ENCODE measurements at regions not wholly inside any gene's neighbourhood (a gene's known extent, or its start where the extent isn't known, plus 50 kb on each side); places are given as distances from the start of the nearest gene placed in this dataset.

GRCh38 chr10:61063901-61064300, 119.9 kb upstream of the RHOBTB1 start:
- no peaks in the 10 kb centered on the region for H3K79me2 ChIP-seq (ENCODE audit: insufficient read depth, low read length)
- no peak overlapping the region for H2AFZ ChIP-seq (ENCODE audit: low read length)
- no peaks in the 10 kb centered on the region for H4K20me1 ChIP-seq (ENCODE audit: insufficient read depth, low read length)
- DNase-seq (ENCODE audit: insufficient read length, low spot score, missing footprints), result no peak
- no peaks in the 10 kb centered on the region for H3K9me3 ChIP-seq (ENCODE audit: low read depth, low read length)
- no peaks in the 10 kb centered on the region for H3K4me1 ChIP-seq (ENCODE audit: insufficient read depth, low read length)
- H3K27me3 ChIP-seq (ENCODE audit: insufficient read depth, low read length), result peaks cover 6% of the 10 kb centered on the region
- no peak for TF ChIP-seq CTCF (IDR thresholded peaks at IDR 0.05; ENCODE audit: extremely low read depth, low read depth, low read length)
- no peak overlapping the region for H3K4me2 ChIP-seq (ENCODE audit: insufficient read depth, low read length)
- H3K4me3 ChIP-seq (ENCODE audit: insufficient read depth, low read length), result no peak overlapping the region
- H3K27ac ChIP-seq (ENCODE audit: low read depth, low read length), result no peak overlapping the region
- H3K36me3 ChIP-seq (ENCODE audit: insufficient read depth, low read length), result no peaks in the 10 kb centered on the region

GRCh38 chr10:61063034-61063433, 119.0 kb upstream of the RHOBTB1 start:
- Histone ChIP-seq H4K20me1 (ENCODE audit: insufficient read depth, low read length) (no peaks in the 10 kb centered on the region), H3K36me3 (ENCODE audit: insufficient read depth, low read length) (no peaks in the 10 kb centered on the region), H2AFZ (ENCODE audit: low read length) (no peak overlapping the region), H3K9me3 (ENCODE audit: low read depth, low read length) (no peaks in the 10 kb centered on the region), H3K4me3 (ENCODE audit: insufficient read depth, low read length) (no peak overlapping the region), H3K4me2 (ENCODE audit: insufficient read depth, low read length) (no peak overlapping the region), H3K4me1 (ENCODE audit: insufficient read depth, low read length) (no peaks in the 10 kb centered on the region), H3K27ac (ENCODE audit: low read depth, low read length) (no peak overlapping the region), H3K27me3 (ENCODE audit: insufficient read depth, low read length) (peaks cover 6% of the 10 kb centered on the region), H3K79me2 (ENCODE audit: insufficient read depth, low read length) (no peaks in the 10 kb centered on the region)
- no peak for DNase-seq (ENCODE audit: insufficient read length, low spot score, missing footprints)
- TF ChIP-seq CTCF (IDR thresholded peaks at IDR 0.05; ENCODE audit: extremely low read depth, low read depth, low read length), result no peak

- DNase-seq (ENCODE audit: insufficient read length, low spot score, missing footprints), result no peak
- Histone ChIP-seq H3K9me3 (ENCODE audit: low read depth, low read length) (no peaks in the 10 kb centered on the region), H2AFZ (ENCODE audit: low read length) (no peak overlapping the region), H3K4me3 (ENCODE audit: insufficient read depth, low read length) (no peak overlapping the region), H3K4me1 (ENCODE audit: insufficient read depth, low read length) (no peaks in the 10 kb centered on the region), H3K79me2 (ENCODE audit: insufficient read depth, low read length) (no peaks in the 10 kb centered on the region), H3K36me3 (ENCODE audit: insufficient read depth, low read length) (no peaks in the 10 kb centered on the region), H3K27me3 (ENCODE audit: insufficient read depth, low read length) (peaks cover 6% of the 10 kb centered on the region), H3K4me2 (ENCODE audit: insufficient read depth, low read length) (no peak overlapping the region), H3K27ac (ENCODE audit: low read depth, low read length) (no peak overlapping the region), H4K20me1 (ENCODE audit: insufficient read depth, low read length) (no peaks in the 10 kb centered on the region)
- TF ChIP-seq CTCF (IDR thresholded peaks at IDR 0.05; ENCODE audit: extremely low read depth, low read depth, low read length), result no peak
Measured at GRCh38 chr10:61061923-61062504, 118.0 kb upstream of the RHOBTB1 start.

GRCh38 chr10:61059636-61060035, 115.7 kb upstream of the RHOBTB1 start:
- H3K79me2 ChIP-seq (ENCODE audit: insufficient read depth, low read length), result no peaks in the 10 kb centered on the region
- H3K4me3 ChIP-seq (ENCODE audit: insufficient read depth, low read length), result no peak overlapping the region
- H3K9me3 ChIP-seq (ENCODE audit: low read depth, low read length), result no peaks in the 10 kb centered on the region
- H3K27me3 ChIP-seq (ENCODE audit: insufficient read depth, low read length), result no peaks in the 10 kb centered on the region
- no peaks in the 10 kb centered on the region for H4K20me1 ChIP-seq (ENCODE audit: insufficient read depth, low read length)
- H3K36me3 ChIP-seq (ENCODE audit: insufficient read depth, low read length), result no peaks in the 10 kb centered on the region
- no peak overlapping the region for H3K27ac ChIP-seq (ENCODE audit: low read depth, low read length)
- H3K4me2 ChIP-seq (ENCODE audit: insufficient read depth, low read length), result no peak overlapping the region
- TF ChIP-seq CTCF (IDR thresholded peaks at IDR 0.05; ENCODE audit: extremely low read depth, low read depth, low read length), result no peak
- no peak overlapping the region for H2AFZ ChIP-seq (ENCODE audit: low read length)
- no peaks in the 10 kb centered on the region for H3K4me1 ChIP-seq (ENCODE audit: insufficient read depth, low read length)
- no peak for DNase-seq (ENCODE audit: insufficient read length, low spot score, missing footprints)

Measured in osteoblast (primary cell).